HEK293 (cell line): ENCODE measurements at regions not wholly inside any gene's neighbourhood (a gene's known extent, or its start where the extent isn't known, plus 50 kb on each side); places are given as distances from the start of the nearest gene placed in this dataset.

Experiments used
- CTCF ChIA-PET: fragments of 350-600 bp; formaldehyde crosslinking; extraction: SDS; loops from one replicate; lab custom pipeline; 2021; ENCODE audit warnings: antibody characterized with exemption; lab: Yijun Ruan, JAX
- POLR2A ChIA-PET: fragments of 300-600 bp; formaldehyde crosslinking; extraction: SDS; loops from one replicate; lab custom pipeline; 2020; ENCODE audit warnings: antibody characterized with exemption, inconsistent platforms; lab: Yijun Ruan, JAX
- H3K27ac ChIP-seq: fragments of 200-500 bp; sonication (Bioruptor generic); 2 replicates; pipeline ENCODE4 v1.5.1; 2014; ENCODE audit warnings: low read depth, low read length, control low read depth, inconsistent platforms; ENCODE audit errors: extremely low read depth
- H3K36me3 ChIP-seq, 2 experiments: fragments of 200-500 bp in 1 of 2; sonication (Bioruptor generic) in 1 of 2; 1 replicate in 1 of 2; 2 replicates in 1 of 2; pipeline ENCODE4 v1.5.1; 2014 to 2017; ENCODE audit warnings: inconsistent platforms in 2 of 2, low read length in 2 of 2; ENCODE audit not compliant: control insufficient read depth in 2 of 2, insufficient read depth in 1 of 2
- H3K4me1 ChIP-seq: fragments of 200-500 bp; sonication (Bioruptor generic); 2 replicates; pipeline ENCODE4 v1.5.1; 2014; ENCODE audit warnings: mild to moderate bottlenecking, low read length, inconsistent platforms; ENCODE audit not compliant: control insufficient read depth, insufficient read depth
- H3K4me3 ChIP-seq: 2 replicates; pipeline ENCODE4 v1.5.1; 2011; ENCODE audit warnings: low read depth, mild to moderate bottlenecking, control low read depth, low read length, moderate library complexity
- H3K9me3 ChIP-seq: fragments of 200-500 bp; sonication (Bioruptor generic); 2 replicates; pipeline ENCODE4 v1.5.1; 2014; ENCODE audit warnings: low read depth, low read length, inconsistent platforms; ENCODE audit not compliant: control insufficient read depth, insufficient read depth
- CTCF ChIP-seq: fragments of 450-650 bp; formaldehyde crosslinking; IDR thresholded peaks from 2 replicates; pipeline ENCODE4 v1.5.1; 2016; ENCODE audit warnings: missing biosample characterization, missing genetic modification characterization
- KLF17 ChIP-seq: fragments of 450-650 bp; formaldehyde crosslinking; IDR thresholded peaks from 2 replicates; pipeline ENCODE4 v1.5.1; 2016; ENCODE audit warnings: missing biosample characterization, missing genetic modification characterization
- REST ChIP-seq: fragments of 450-650 bp; formaldehyde crosslinking; IDR thresholded peaks from 2 replicates; pipeline ENCODE4 v1.5.1; 2016; ENCODE audit warnings: missing biosample characterization, missing genetic modification characterization
- TRIM28 ChIP-seq: IDR thresholded peaks from 2 replicates; pipeline ENCODE4 v1.6.1; 2011; ENCODE audit warnings: low read length, control low read depth, borderline replicate concordance
- ZBTB6 ChIP-seq: fragments of 450-650 bp; formaldehyde crosslinking; IDR thresholded peaks from 2 replicates; pipeline ENCODE4 v1.5.1; 2017; ENCODE audit warnings: missing biosample characterization, missing genetic modification characterization
- ZNF112 ChIP-seq: fragments of 450-650 bp; formaldehyde crosslinking; IDR thresholded peaks from 2 replicates; pipeline ENCODE4 v1.5.0; 2017; ENCODE audit warnings: missing biosample characterization, missing genetic modification characterization
- ZNF2 ChIP-seq: fragments of 450-650 bp; formaldehyde crosslinking; IDR thresholded peaks from 2 replicates; pipeline ENCODE4 v1.5.1; 2016; ENCODE audit warnings: missing biosample characterization, missing genetic modification characterization
- ZNF248 ChIP-seq: fragments of 450-650 bp; formaldehyde crosslinking; IDR thresholded peaks from 2 replicates; pipeline ENCODE4 v1.5.1; 2017; ENCODE audit warnings: missing biosample characterization, missing genetic modification characterization
- ZNF280C ChIP-seq: fragments of 450-650 bp; formaldehyde crosslinking; IDR thresholded peaks from 2 replicates; pipeline ENCODE4 v1.5.1; 2016; ENCODE audit warnings: missing biosample characterization, missing genetic modification characterization
- ZNF350 ChIP-seq: fragments of 450-650 bp; formaldehyde crosslinking; IDR thresholded peaks from 2 replicates; pipeline ENCODE4 v1.5.0; 2017; ENCODE audit warnings: missing biosample characterization, mild to moderate bottlenecking, missing genetic modification characterization
- ZNF433 ChIP-seq: fragments of 450-650 bp; formaldehyde crosslinking; IDR thresholded peaks from 2 replicates; pipeline ENCODE4 v1.5.1; 2016; ENCODE audit warnings: missing biosample characterization, missing genetic modification characterization, low read depth
- ZNF560 ChIP-seq: fragments of 450-650 bp; formaldehyde crosslinking; IDR thresholded peaks from 2 replicates; pipeline ENCODE4 v1.5.1; 2017; ENCODE audit warnings: missing biosample characterization, missing genetic modification characterization, borderline replicate concordance
- ZNF585B ChIP-seq: fragments of 450-650 bp; formaldehyde crosslinking; IDR thresholded peaks from 2 replicates; pipeline ENCODE4 v1.5.1; 2016; ENCODE audit warnings: missing biosample characterization, missing genetic modification characterization
- ZNF600 ChIP-seq: fragments of 450-650 bp; formaldehyde crosslinking; IDR thresholded peaks from 2 replicates; pipeline ENCODE4 v1.5.1; 2016; ENCODE audit warnings: missing biosample characterization, missing genetic modification characterization
- ZNF610 ChIP-seq: fragments of 450-650 bp; formaldehyde crosslinking; IDR thresholded peaks from 2 replicates; pipeline ENCODE4 v1.5.1; 2016; ENCODE audit warnings: missing biosample characterization, missing genetic modification characterization, borderline replicate concordance
- ZNF626 ChIP-seq: fragments of 450-650 bp; sonication (Bioruptor Pico); formaldehyde crosslinking; IDR thresholded peaks from 2 replicates; pipeline ENCODE4 v1.5.1; 2018; ENCODE audit warnings: missing biosample characterization, missing genetic modification characterization, inconsistent platforms
- ZNF658 ChIP-seq: fragments of 450-650 bp; formaldehyde crosslinking; IDR thresholded peaks from 2 replicates; pipeline ENCODE4; 2016; ENCODE audit warnings: missing biosample characterization, missing genetic modification characterization
- ZNF660 ChIP-seq: fragments of 450-650 bp; IDR thresholded peaks from 2 replicates; pipeline ENCODE4 v1.5.1; 2018; ENCODE audit warnings: missing biosample characterization, mild to moderate bottlenecking, missing genetic modification characterization
- ZNF747 ChIP-seq: fragments of 450-650 bp; formaldehyde crosslinking; IDR thresholded peaks from 2 replicates; pipeline ENCODE4 v1.5.1; 2016; ENCODE audit warnings: missing biosample characterization, missing genetic modification characterization
- ZNF792 ChIP-seq: fragments of 450-650 bp; formaldehyde crosslinking; IDR thresholded peaks from 2 replicates; pipeline ENCODE4 v1.5.1; 2016; ENCODE audit warnings: missing biosample characterization, missing genetic modification characterization

- Histone ChIP-seq H3K36me3 (no peaks in the 10 kb centered on the region), H3K9me3 (no peaks in the 10 kb centered on the region), H3K27ac (no peak overlapping the region), H3K4me3 (no peak overlapping the region), H3K4me1 (no peaks in the 10 kb centered on the region)
- CTCF ChIA-PET, result no interaction called here
- POLR2A ChIA-PET, result no interaction called here
- TF ChIP-seq ZNF112 (no peak), TRIM28 (no peak), ZNF280C (tag by site-specific recombination) (no peak), ZNF660 (no peak), KLF17 (tag by site-specific recombination) (no peak)
Measured at GRCh38 chr18:73917046-73917445, 230.6 kb downstream of the FBXO15 start.

- POLR2A ChIA-PET, result no interaction called here
- TF ChIP-seq ZNF585B (tag by site-specific recombination), result no peak
- TF ChIP-seq ZNF658 (tag by site-specific recombination), result no peak
- no peak for TF ChIP-seq ZNF350 (tag by site-specific recombination)
- no peak for TF ChIP-seq ZNF626 (tag by site-specific recombination)
- TF ChIP-seq CTCF, result no peak
- TF ChIP-seq ZNF747 (tag by site-specific recombination), result no peak
- TF ChIP-seq ZNF2 (tag by site-specific recombination), result no peak
- TF ChIP-seq ZBTB6 (tag by site-specific recombination), result no peak
- no peak for TF ChIP-seq ZNF560
- TF ChIP-seq ZNF792 (tag by site-specific recombination), result no peak
- TF ChIP-seq ZNF248 (tag by site-specific recombination), result no peak
- TF ChIP-seq ZNF610 (tag by site-specific recombination), result no peak
- TF ChIP-seq ZNF600 (tag by site-specific recombination), result no peak
- no peak overlapping the region for H3K4me3 ChIP-seq
- no peaks in the 10 kb centered on the region for H3K9me3 ChIP-seq
- CTCF ChIA-PET, result no interaction called here
- no peak overlapping the region for H3K27ac ChIP-seq
- no peaks in the 10 kb centered on the region for H3K36me3 ChIP-seq
- no peaks in the 10 kb centered on the region for H3K4me1 ChIP-seq
Measured at GRCh38 chr18:73913505-73913904, 234.1 kb downstream of the FBXO15 start.

GRCh38 chr18:73908323-73908722, 239.3 kb downstream of the FBXO15 start:
- no peak overlapping the region for H3K27ac ChIP-seq
- ChIA-PET CTCF (interaction anchor here (0.7 kb wide), 1 partner anchor 588 kb away, joined by 3 read pairs; no protein-coding TSS in a partner anchor), POLR2A (no interaction called here)
- no peaks in the 10 kb centered on the region for H3K9me3 ChIP-seq
- no peak overlapping the region for H3K4me3 ChIP-seq
- H3K4me1 ChIP-seq, result no peaks in the 10 kb centered on the region
- no peaks in the 10 kb centered on the region for H3K36me3 ChIP-seq
- TF ChIP-seq ZNF433, result no peak
- peak; percentile 96 for TF ChIP-seq REST (tag by site-specific recombination)
